Tibial artery (tissue), 4 donors: ENCODE measurements at regions not wholly inside any gene's neighbourhood (a gene's known extent, or its start where the extent isn't known, plus 50 kb on each side); places are given as distances from the start of the nearest gene placed in this dataset.

Experiments used
- DNase-seq, 2 donors: peaks; one replicate each; pipeline ENCODE4 v3.0.0-alpha.2; 2019
- H3K27ac ChIP-seq, 2 donors: fragments of 200-600 bp; sonication (generic) in 1 of 2; 1 replicate in 1 of 2; 2 replicates in 1 of 2; pipeline ENCODE4 v1.5.1; 2018 to 2019; ENCODE audit warnings: mild to moderate bottlenecking in 1 of 2
- H3K27me3 ChIP-seq, 2 donors: fragments of 200-600 bp; sonication (generic) in 1 of 2; one replicate each; pipeline versions ENCODE4 v1.5.1 to v1.6.0; 2016 to 2019
- H3K36me3 ChIP-seq, 3 donors: fragments of 200-600 bp; sonication (generic) in 2 of 3; one replicate each; pipeline ENCODE4 v1.5.1; 2016 to 2019; ENCODE audit warnings: mild to moderate bottlenecking in 2 of 3
- H3K4me1 ChIP-seq, 4 donors: fragments of 200-600 bp; sonication (generic) in 2 of 4; 1 replicate in 3 of 4; 2 replicates in 1 of 4; pipeline ENCODE4 v1.5.1; 2016 to 2019
- H3K4me3 ChIP-seq, 2 donors: fragments of 200-600 bp; sonication (generic) in 1 of 2; 1 replicate in 1 of 2; 2 replicates in 1 of 2; pipeline ENCODE4 v1.5.1; 2018 to 2019; ENCODE audit warnings: mild to moderate bottlenecking in 2 of 2
- H3K9me3 ChIP-seq, 3 donors: fragments of 200-600 bp; sonication (generic) in 1 of 3; one replicate each; pipeline ENCODE4 v1.5.1; 2016 to 2019
- intact Hi-C: fragments of 100-400 bp; cut with DNase I; formaldehyde crosslinking; loops from one replicate; pipeline ENCODE4 v1.15.0; 2023; ENCODE audit warnings: low total_unique reads
- TF ChIP-seq, protein P1 (sequence below), 2 experiments: fragments of 200-600 bp in 1 of 2; fragments of 450-650 bp in 1 of 2; IDR thresholded peaks; one replicate each; pipeline ENCODE4 v1.5.1; 2017 to 2019; ENCODE audit warnings: antibody characterized with exemption in 2 of 2, mild to moderate bottlenecking in 1 of 2, moderate library complexity in 1 of 2

DNA sequence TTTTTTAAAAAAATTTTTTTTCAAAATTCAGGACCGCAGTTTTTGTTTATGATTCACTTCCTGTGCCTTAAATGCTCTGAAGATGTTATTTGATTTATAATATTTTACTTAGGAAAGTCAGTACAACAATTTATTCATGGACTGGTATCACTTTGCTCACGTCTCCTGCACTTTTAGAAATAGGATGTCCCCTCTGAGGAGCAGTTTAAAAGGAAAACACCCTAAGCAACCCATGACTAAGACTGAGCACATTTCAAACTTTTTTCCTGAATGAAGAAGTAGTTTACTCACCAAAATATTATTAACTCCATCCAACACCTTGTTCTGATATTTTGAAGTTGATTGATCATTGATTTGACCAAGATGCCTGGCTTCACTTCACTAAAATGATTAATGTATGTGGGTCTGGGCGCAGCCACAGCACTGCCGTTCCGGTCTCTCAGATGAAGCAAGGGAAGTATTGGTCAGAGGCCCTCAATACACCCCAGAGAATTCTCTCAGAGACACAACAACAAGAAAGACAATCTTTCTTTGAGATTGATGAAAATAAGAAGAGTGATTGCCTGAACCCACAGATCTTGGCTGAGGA is 223.9 kb downstream of the TGFB2 start:
- TF ChIP-seq, protein P1, sequence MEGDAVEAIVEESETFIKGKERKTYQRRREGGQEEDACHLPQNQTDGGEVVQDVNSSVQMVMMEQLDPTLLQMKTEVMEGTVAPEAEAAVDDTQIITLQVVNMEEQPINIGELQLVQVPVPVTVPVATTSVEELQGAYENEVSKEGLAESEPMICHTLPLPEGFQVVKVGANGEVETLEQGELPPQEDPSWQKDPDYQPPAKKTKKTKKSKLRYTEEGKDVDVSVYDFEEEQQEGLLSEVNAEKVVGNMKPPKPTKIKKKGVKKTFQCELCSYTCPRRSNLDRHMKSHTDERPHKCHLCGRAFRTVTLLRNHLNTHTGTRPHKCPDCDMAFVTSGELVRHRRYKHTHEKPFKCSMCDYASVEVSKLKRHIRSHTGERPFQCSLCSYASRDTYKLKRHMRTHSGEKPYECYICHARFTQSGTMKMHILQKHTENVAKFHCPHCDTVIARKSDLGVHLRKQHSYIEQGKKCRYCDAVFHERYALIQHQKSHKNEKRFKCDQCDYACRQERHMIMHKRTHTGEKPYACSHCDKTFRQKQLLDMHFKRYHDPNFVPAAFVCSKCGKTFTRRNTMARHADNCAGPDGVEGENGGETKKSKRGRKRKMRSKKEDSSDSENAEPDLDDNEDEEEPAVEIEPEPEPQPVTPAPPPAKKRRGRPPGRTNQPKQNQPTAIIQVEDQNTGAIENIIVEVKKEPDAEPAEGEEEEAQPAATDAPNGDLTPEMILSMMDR (IDR thresholded peaks at IDR 0.05), result no peak
- intact Hi-C loops, result no loop called here
- Histone ChIP-seq H3K4me3 (no peak overlapping the region), H3K36me3 (no peaks in the 10 kb centered on the region), H3K9me3 (no peaks in the 10 kb centered on the region), H3K27me3 (no peaks in the 10 kb centered on the region), H3K4me1 (no peaks in the 10 kb centered on the region), H3K27ac (no peak overlapping the region)
- no peak for DNase-seq

GRCh38 chr1:218570456-218570855 is 225.3 kb downstream of the TGFB2 start:
- H3K9me3 ChIP-seq, result no peaks in the 10 kb centered on the region
- DNase-seq, result no peak
- intact Hi-C loops, result no loop called here

GRCh38 chr1:218571491-218571890 is 226.4 kb downstream of the TGFB2 start:
- no peak for DNase-seq
- TF ChIP-seq, protein P1 (IDR thresholded peaks at IDR 0.05), result no peak
- H3K4me1 ChIP-seq, result no peaks in the 10 kb centered on the region
- no peak overlapping the region for H3K4me3 ChIP-seq
- no peaks in the 10 kb centered on the region for H3K36me3 ChIP-seq
- intact Hi-C loops, result no loop called here
- no peaks in the 10 kb centered on the region for H3K27me3 ChIP-seq
- H3K9me3 ChIP-seq, result no peaks in the 10 kb centered on the region
- no peak overlapping the region for H3K27ac ChIP-seq

More at GRCh38 chr1:218570456-218570855, 225.3 kb downstream of the TGFB2 start:
- Histone ChIP-seq H3K27me3 (no peaks in the 10 kb centered on the region), H3K4me3 (no peak overlapping the region), H3K4me1 (no peaks in the 10 kb centered on the region), H3K36me3 (no peaks in the 10 kb centered on the region), H3K27ac (no peak overlapping the region)
- TF ChIP-seq, protein P1 (IDR thresholded peaks at IDR 0.05), result no peak

- H3K36me3 ChIP-seq, result no peaks in the 10 kb centered on the region
- DNase-seq, result no peak
- H3K4me1 ChIP-seq, result no peaks in the 10 kb centered on the region
- no peaks in the 10 kb centered on the region for H3K9me3 ChIP-seq
- H3K27ac ChIP-seq, result no peak overlapping the region
- TF ChIP-seq, protein P1 (IDR thresholded peaks at IDR 0.05), result no peak
- intact Hi-C loops, result no loop called here
- no peaks in the 10 kb centered on the region for H3K27me3 ChIP-seq
- no peak overlapping the region for H3K4me3 ChIP-seq
Observed at GRCh38 chr1:218572050-218572449, 226.9 kb downstream of the TGFB2 start.

GRCh38 chr1:218573925-218574324 is 228.8 kb downstream of the TGFB2 start:
- DNase-seq, result no peak
- intact Hi-C loops, result no loop called here
- Histone ChIP-seq H3K27me3 (no peaks in the 10 kb centered on the region), H3K4me3 (no peak overlapping the region), H3K36me3 (no peaks in the 10 kb centered on the region), H3K27ac (no peak overlapping the region), H3K9me3 (no peaks in the 10 kb centered on the region), H3K4me1 (no peaks in the 10 kb centered on the region)
- TF ChIP-seq, protein P1 (IDR thresholded peaks at IDR 0.05), result no peak

DNA sequence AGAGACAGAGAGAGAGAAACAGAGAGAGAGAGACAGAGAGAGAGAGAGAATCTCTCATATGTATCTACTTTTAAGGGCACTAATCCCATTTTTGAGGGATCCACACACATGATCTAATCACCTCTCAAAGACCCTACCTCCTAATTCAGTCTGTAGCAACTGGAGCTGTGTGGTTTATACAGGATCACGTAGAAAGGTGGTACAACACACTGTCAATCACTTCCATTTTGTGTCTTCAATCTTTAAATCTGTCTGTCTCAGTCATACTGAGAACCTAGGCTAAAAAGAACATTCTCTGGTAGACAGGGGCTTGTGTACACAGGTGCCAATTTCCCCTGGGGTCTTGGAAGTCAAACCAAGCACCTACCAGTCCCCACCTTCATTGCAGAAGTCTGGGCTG is 229.9 kb downstream of the TGFB2 start:
- Histone ChIP-seq H3K36me3 (no peaks in the 10 kb centered on the region), H3K27me3 (no peaks in the 10 kb centered on the region), H3K9me3 (no peaks in the 10 kb centered on the region), H3K4me3 (no peak overlapping the region), H3K4me1 (no peaks in the 10 kb centered on the region), H3K27ac (no peak overlapping the region)
- TF ChIP-seq, protein P1 (IDR thresholded peaks at IDR 0.05), result no peak
- DNase-seq, result no peak
- intact Hi-C loops, result no loop called here
